NT2/D1 (cell line): ENCODE measurements at regions not wholly inside any gene's neighbourhood (a gene's known extent, or its start where the extent isn't known, plus 50 kb on each side); places are given as distances from the start of the nearest gene placed in this dataset.

Experiments
- SUZ12 ChIP-seq: IDR thresholded peaks from 2 replicates; pipeline ENCODE4 v1.6.1; 2011; ENCODE audit not compliant: insufficient read length, insufficient read depth; ENCODE audit errors: extremely low read depth
- YY1 ChIP-seq: IDR thresholded peaks from 2 replicates; pipeline ENCODE4 v1.6.1; 2011; ENCODE audit not compliant: insufficient read length, insufficient read depth
- ZNF274 ChIP-seq: IDR thresholded peaks from 2 replicates; pipeline ENCODE4 v1.6.1; 2011; ENCODE audit warnings: mild to moderate bottlenecking, low read depth, low read length

GRCh38 chr19:31018936-31019335, 330.3 kb downstream of the TSHZ3 start:
- TF ChIP-seq SUZ12, result no peak
- no peak for TF ChIP-seq ZNF274
- TF ChIP-seq YY1, result no peak
